SK-N-SH treated with all-trans-retinoic acid at 6 μM for 48 hours (cell line): ENCODE measurements at regions not wholly inside any gene's neighbourhood (a gene's known extent, or its start where the extent isn't known, plus 50 kb on each side); places are given as distances from the start of the nearest gene placed in this dataset.

Experiments
- ARNTL ChIP-seq: fragments of 450-650 bp; formaldehyde crosslinking; IDR thresholded peaks from 2 replicates; pipeline ENCODE4 v1.5.0; 2020; ENCODE audit warnings: low read depth, mild to moderate bottlenecking, moderate library complexity, borderline replicate concordance
- BACH2 ChIP-seq: fragments of 250-450 bp; sonication (Bioruptor Pico); IDR thresholded peaks from 2 replicates; pipeline ENCODE4 v1.9.0; 2021; ENCODE audit warnings: mild to moderate bottlenecking, borderline replicate concordance
- CSDC2 ChIP-seq: fragments of 250-450 bp; sonication (Bioruptor Pico); IDR thresholded peaks from 2 replicates; pipeline ENCODE4 v1.5.0; 2020; ENCODE audit warnings: mild to moderate bottlenecking, moderate library complexity
- ESRRG ChIP-seq: fragments of 250-450 bp; sonication (Bioruptor Pico); IDR thresholded peaks from 2 replicates; pipeline ENCODE4 v1.6.1; 2021; ENCODE audit warnings: mild to moderate bottlenecking
- GLIS3 ChIP-seq: fragments of 250-450 bp; sonication (Bioruptor Pico); IDR thresholded peaks from 2 replicates; pipeline ENCODE4 v1.5.0; 2020; ENCODE audit warnings: mild to moderate bottlenecking, moderate library complexity
- OSR1 ChIP-seq: fragments of 250-450 bp; sonication (Bioruptor Pico); IDR thresholded peaks from 2 replicates; pipeline ENCODE4 v1.8.0; 2022; ENCODE audit warnings: moderate library complexity, mild to moderate bottlenecking, inconsistent platforms
- RARB ChIP-seq: fragments of 250-450 bp; sonication (Bioruptor Pico); IDR thresholded peaks from 2 replicates; pipeline ENCODE4 v1.8.0; 2021; ENCODE audit warnings: mild to moderate bottlenecking, moderate library complexity
- TCF4 ChIP-seq: fragments of 250-450 bp; sonication (Bioruptor Pico); IDR thresholded peaks from 2 replicates; pipeline ENCODE4 v1.8.0; 2021; ENCODE audit warnings: mild to moderate bottlenecking, moderate library complexity, borderline replicate concordance
- ZFP3 ChIP-seq: fragments of 250-450 bp; sonication (Bioruptor Pico); IDR thresholded peaks from 2 replicates; pipeline ENCODE4 v1.5.0; 2020; ENCODE audit warnings: mild to moderate bottlenecking, moderate library complexity
- TF ChIP-seq, protein P1 (sequence below): fragments of 250-450 bp; sonication (Bioruptor Pico); IDR thresholded peaks from 2 replicates; pipeline ENCODE4 v1.8.0; 2020; ENCODE audit warnings: mild to moderate bottlenecking, moderate library complexity, borderline replicate concordance
- TF ChIP-seq, protein P2 (sequence below): fragments of 250-450 bp; sonication (Bioruptor Pico); IDR thresholded peaks from 2 replicates; pipeline ENCODE4 v1.5.1; 2020; ENCODE audit warnings: low read depth, mild to moderate bottlenecking, moderate library complexity

DNA sequence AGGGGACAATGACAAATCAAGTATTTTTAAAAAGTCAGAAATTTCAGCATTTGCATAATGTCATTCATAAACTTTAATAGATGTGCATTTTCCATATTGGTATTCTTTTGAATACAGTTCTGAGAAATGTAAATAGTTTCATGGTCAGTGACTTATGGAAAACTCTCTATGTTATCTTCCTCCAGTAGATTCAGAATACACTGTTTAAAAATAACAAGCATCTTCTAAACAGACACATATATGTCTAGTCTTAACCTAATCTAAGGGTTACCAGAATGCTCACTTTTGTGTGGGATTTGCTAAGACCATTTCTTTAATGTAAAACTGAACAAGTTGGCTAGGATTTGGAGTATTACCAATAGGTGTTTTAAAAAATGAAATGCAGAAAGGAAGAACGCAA, 119.8 kb upstream of the SGCG start:
- TF ChIP-seq TCF4 (CRISPR knock-in tag) (no peak), CSDC2 (CRISPR knock-in tag) (no peak), BACH2 (CRISPR knock-in tag) (no peak), OSR1 (no peak), RARB (CRISPR knock-in tag) (no peak), ARNTL (no peak), ZFP3 (no peak), GLIS3 (CRISPR knock-in tag) (no peak), ESRRG (no peak)
- TF ChIP-seq, protein P1, sequence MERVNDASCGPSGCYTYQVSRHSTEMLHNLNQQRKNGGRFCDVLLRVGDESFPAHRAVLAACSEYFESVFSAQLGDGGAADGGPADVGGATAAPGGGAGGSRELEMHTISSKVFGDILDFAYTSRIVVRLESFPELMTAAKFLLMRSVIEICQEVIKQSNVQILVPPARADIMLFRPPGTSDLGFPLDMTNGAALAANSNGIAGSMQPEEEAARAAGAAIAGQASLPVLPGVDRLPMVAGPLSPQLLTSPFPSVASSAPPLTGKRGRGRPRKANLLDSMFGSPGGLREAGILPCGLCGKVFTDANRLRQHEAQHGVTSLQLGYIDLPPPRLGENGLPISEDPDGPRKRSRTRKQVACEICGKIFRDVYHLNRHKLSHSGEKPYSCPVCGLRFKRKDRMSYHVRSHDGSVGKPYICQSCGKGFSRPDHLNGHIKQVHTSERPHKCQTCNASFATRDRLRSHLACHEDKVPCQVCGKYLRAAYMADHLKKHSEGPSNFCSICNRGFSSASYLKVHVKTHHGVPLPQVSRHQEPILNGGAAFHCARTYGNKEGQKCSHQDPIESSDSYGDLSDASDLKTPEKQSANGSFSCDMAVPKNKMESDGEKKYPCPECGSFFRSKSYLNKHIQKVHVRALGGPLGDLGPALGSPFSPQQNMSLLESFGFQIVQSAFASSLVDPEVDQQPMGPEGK (CRISPR knock-in tag): no peak
- TF ChIP-seq, protein P2, sequence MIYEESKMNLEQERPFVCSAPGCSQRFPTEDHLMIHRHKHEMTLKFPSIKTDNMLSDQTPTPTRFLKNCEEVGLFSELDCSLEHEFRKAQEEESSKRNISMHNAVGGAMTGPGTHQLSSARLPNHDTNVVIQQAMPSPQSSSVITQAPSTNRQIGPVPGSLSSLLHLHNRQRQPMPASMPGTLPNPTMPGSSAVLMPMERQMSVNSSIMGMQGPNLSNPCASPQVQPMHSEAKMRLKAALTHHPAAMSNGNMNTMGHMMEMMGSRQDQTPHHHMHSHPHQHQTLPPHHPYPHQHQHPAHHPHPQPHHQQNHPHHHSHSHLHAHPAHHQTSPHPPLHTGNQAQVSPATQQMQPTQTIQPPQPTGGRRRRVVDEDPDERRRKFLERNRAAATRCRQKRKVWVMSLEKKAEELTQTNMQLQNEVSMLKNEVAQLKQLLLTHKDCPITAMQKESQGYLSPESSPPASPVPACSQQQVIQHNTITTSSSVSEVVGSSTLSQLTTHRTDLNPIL (CRISPR knock-in tag): no peak
